HG03378 (cell line): ENCODE measurements at regions not wholly inside any gene's neighbourhood (a gene's known extent, or its start where the extent isn't known, plus 50 kb on each side); places are given as distances from the start of the nearest gene placed in this dataset.

ENCODE experiments used
- ATAC-seq: cut with Tn5 transposase; IDR thresholded peaks from one replicate; pipeline ENCODE4 v1.9.1; 2021; ENCODE audit warnings: mild to moderate bottlenecking, moderate library complexity; ENCODE audit not compliant: unreplicated experiment

DNA sequence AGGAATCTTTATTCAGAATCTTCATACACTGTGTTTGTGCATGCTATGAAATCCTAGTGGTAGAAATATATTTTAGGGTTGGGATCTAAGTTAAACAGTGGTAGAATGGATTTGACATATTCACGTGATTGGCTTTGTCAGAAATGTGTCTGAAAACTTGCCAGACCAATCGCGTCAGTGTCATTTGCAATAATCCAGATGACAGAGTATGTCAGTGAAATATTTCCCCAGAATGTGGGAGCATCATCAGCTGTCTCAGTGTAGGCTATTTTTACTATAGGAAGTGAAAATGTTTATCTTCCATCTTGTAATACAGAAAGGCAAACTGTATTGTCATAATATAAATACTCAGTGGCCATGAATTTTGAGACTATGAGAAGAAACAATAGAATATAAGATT is 220.6 kb upstream of the EDIL3 start:
- ATAC-seq = no peak

DNA sequence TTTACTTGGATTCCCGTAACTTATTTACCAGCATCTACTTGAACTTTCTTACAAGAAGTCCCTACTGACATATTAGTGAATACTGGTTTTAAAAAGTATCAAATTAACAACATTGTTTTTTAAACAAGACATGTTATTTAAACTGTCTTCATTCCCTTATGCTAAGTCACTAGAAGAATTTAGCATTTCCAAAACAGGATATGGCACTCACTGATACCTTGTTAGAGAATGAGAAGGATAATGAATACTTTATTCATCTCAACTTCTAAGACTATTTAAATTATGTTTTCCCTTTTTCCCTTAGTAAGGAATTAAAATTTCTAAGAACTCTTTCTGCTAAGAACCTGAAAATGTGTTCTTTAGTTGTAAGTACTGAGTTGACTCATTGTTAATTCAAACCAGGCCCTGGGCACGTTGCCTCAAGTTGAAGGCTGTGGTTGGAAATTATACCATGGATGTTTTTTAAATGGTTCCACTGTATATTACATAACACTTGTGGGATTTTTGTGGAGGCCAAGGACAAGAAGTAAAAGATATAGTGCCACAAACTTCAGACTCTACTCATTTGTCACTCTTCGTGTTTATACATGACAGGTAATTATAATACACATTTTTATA is 219.0 kb upstream of the EDIL3 start:
- ATAC-seq = no peak

- ATAC-seq = no peak
Observed at GRCh38 chr5:84602371-84602771, 217.7 kb upstream of the EDIL3 start.

- ATAC-seq = no peak
Observed at GRCh38 chr5:84599964-84600363, 215.3 kb upstream of the EDIL3 start.

GRCh38 chr5:84597904-84598303 is 213.2 kb upstream of the EDIL3 start:
- ATAC-seq = no peak

DNA sequence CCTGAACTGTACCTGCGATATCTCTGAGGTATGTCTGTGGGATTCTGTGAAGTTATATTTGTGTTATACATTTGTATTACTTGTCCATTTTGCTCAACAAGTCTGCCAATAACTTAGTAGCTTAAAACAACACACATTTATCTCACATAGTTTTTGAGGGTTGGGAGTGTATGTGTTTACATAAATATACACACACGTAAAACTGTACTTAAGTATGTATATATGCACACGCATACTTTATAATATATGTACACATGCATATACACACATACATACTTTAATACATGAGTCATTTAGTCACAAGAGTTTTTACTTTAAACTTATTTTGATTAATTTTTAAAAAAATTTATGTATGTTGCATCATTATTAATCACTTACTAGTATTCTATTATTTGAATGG is 205.9 kb upstream of the EDIL3 start:
- ATAC-seq = no peak

DNA sequence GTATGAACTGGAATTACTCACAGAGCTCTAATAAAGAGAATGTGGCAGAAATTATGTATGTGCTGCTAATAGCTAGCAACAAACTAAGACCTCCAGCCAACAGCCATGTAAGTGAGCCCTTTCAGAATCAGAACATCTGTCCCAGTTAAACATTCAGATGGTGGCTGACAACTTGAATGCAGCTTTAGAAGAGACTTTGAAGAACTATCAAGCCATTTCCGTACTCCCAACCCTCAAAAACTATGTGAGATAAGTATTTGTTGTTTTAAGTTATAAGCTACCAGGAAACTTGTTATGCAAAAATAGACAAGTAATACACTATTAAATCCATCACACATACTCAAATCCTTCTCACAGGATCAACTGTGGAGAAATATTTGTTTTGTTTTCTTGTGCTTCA is 205.2 kb upstream of the EDIL3 start:
- ATAC-seq = no peak

GRCh38 chr5:84585218-84585617 is 200.5 kb upstream of the EDIL3 start:
- ATAC-seq = no peak

GRCh38 chr5:84578226-84578625 is 193.5 kb upstream of the EDIL3 start:
- no peak for ATAC-seq

DNA sequence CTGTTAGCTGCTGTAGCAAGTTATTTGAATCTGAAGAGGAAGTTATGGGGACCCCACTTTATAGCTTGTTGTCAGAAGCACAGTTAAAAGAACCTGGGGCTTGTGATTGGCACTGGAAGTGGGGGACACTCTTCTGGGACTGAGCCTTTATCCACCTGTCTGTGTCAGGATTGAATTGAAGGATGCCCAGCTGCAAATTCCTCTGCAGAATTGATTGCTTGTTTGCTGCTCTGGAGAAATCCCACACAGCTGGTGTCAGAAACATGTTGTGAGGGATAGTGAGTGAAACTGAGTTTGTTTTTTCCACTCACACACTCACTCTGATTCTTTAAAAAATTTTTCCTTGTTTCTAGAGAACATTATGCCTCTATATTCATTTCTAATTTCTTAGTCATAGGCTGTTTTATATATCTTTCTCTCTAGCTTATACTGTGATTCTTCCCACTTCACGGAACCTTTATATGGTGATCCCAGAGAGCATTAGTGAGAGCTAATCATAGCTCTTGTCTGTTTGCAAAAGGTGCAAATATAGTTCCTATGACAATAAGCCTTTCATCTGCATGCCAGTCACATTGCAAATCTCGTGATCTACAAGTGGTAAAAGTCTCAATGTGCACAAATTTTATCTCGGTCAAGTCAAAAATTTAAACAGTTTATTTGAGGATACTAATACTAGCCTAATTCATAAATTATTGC is 188.5 kb upstream of the EDIL3 start:
- no peak for ATAC-seq

GRCh38 chr5:84569307-84569706 is 184.6 kb upstream of the EDIL3 start:
- no peak for ATAC-seq

DNA sequence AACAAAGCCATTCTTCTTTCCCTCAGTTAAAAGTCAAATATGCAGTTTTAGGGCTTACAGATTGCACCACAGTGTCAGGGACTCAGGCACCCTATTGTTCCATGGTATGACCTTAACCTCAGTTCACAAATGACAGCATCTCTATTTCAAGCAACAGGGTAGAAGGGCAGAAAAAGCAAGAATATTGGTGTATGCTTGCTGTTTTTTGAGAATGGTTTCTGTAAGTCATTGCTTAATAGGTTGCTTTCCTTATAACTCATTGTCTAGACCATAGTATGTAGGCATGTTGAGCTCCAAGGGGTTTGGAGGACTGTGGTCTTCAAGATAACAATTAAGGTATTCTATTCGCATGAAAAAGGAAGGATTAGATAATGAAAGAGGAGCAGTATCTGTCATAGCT is 183.5 kb upstream of the EDIL3 start:
- no peak for ATAC-seq

DNA sequence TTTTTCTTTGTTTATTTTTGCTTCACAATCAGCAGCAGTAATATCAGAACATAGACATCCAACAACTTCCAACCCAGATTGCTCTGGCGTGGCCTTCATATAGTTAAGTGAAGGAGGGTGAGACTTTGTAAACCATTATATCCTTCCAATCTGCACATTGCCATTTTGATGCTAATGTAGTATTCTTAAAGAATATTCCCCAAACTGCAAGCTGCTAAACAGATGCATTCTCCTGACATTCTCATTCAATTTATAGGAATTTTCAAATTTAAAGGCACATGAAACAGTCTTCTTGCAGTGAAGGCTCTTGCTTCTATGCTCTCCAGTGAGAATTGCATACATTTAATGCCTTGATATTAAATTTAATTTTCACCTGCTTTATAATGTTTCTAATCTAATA is 181.2 kb upstream of the EDIL3 start:
- no peak for ATAC-seq

DNA sequence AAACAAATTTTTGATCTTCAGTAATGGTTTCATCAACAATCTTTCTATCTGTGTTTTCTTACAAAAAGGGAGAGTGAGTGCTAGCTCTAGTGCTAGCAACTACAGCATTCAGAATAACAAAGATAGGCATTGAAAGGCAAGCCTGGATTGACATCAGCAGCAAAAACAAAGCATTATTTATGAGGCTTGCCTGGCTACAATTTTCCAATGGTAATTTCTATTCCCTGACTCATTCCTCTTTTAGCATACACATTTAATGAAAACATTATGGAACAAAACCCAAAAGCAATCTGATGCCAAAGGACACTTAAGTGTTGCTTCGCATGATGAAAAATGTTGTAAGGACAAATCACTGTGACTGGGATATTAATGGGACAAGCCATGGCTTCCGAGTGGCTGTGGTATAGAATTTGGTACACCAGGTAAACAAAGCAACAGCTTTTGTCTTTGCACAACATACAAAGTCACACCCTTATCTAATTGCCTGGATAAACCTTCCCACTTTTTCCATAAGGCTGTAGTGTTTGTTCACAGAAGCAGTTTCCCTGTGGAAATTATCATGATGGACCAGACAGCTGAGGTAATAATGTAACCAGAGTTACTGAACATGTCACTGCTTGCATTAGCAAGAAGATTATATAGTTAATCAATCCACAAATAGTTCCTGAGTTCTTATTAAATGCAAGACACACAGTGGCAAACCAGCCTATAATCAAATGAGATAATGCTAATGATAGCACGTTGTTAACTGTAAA is 179.8 kb upstream of the EDIL3 start:
- no peak for ATAC-seq

DNA sequence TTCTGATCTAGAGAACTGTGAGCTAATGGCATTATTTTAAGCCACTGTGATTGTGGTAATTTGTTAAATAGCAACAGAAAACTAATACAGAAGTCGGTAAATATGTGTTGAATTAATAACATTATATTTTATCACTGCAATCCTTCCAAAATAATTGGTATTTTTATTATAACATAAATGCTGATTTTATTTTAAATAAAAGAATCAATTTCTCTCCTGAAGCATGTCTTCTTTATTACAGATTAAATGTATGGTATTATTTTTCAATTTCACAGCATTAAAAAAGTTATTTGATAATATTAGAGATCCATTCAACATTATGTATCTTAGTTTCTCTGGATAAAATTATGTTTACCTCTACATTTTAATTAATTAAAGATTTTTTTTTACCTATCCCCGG is 165.5 kb upstream of the EDIL3 start:
- no peak for ATAC-seq

DNA sequence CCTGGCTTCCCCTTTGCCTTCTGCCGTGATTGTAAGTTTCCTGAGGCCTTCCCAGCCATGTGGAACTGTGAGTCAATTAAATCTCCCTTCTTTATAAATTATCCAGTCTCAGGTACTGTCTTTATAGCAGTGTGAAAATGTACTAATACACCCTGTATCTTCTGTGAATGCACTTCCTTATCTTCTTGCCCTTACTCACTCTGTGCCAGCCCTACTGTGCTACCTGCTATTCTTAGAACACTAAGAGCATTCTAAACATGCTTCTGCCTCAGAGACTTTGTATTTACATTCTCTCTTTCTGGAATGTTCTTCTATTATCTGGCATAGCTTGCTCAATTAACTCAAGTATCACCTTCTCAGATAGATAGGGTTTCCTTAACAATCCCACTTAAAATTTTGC is 164.4 kb upstream of the EDIL3 start:
- no peak for ATAC-seq

GRCh38 chr5:84546686-84547085 is 162.0 kb upstream of the EDIL3 start:
- ATAC-seq = no peak

DNA sequence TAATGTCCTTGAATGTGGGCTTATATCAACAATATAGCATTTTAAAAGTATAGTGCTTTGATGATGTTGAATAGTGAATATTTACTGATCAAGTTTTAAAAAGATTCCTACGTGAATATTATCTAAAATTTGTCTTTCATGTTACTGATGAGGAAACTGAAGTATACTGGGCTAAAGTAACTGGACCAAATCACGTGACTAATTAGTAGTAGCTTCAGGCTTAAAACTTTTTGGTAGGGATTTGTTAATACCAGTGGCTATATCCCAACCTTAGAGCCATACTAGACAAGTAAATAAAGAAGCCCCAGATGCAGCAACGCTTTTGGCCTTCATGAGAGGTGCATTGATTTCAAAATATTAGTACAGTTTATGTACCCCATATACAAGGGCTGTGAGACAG is 152.1 kb upstream of the EDIL3 start:
- no peak for ATAC-seq

DNA sequence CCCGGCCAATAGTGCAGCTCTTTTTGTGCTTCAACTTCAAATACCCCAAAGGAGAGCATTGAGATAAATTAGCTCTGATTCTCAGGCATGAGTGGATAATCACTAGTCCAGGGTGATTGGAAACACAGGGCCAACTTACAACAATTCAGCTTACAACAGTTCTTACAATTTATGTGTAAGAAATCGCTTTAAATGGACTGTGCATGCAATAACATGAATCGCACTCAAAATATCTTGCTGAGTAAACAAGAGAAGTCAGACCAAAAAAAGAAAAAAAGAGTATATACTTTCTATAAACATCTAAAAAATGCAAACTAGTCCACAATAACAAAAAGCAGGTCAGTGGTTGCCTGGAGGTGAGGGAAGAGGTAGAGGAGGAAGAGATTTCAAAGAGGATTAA is 150.6 kb upstream of the EDIL3 start:
- no peak for ATAC-seq

GRCh38 chr5:84524491-84524890 is 139.8 kb upstream of the EDIL3 start:
- no peak for ATAC-seq

DNA sequence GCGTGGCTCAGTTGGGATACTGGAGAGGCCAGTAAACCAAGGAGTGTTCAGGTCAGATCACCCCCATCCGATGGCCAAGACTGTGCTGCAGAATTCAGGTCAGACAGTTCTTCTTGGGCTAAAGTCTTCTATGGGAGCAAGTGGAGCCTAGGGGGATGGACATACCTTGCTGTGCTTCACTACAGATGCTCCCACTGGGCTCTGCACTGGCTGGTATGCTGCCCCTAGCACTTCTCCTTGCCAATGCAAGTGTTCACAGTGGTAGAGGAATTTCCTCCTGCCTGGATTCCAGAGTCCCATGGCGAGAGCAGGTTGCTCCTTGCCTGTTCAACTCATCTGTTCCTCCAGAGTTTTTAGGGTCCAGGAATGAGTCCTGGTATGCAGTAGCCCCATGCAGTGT is 134.2 kb upstream of the EDIL3 start:
- no peak for ATAC-seq

DNA sequence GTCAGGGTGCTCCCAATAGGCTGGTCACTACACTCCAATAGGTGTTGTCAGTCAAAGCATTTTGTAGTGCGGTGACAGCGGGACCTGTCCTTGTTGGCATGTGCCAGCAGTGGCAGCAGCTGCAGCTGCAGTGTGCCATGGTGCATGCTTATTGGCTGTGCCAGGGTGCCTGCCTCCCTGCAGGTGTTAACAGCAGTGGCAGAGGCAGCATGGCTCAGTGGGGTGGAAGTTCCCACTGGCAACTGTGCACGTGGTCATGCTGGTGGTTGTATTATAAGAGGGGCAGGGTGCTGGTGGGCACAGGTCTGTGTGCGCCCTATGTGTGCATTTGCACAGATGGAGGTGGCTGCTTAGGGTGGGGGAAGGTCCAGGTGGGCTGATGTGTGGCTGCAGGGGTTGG is 133.7 kb upstream of the EDIL3 start:
- no peak for ATAC-seq
